MM.1S (cell line): ENCODE measurements at regions not wholly inside any gene's neighbourhood (a gene's known extent, or its start where the extent isn't known, plus 50 kb on each side); places are given as distances from the start of the nearest gene placed in this dataset.

Experiments used
- DNase-seq: peaks from one replicate; pipeline ENCODE4 v3.0.0-alpha.2; 2015
- H2AFZ ChIP-seq: fragments of 300-600 bp; sonication (generic); 2 replicates; pipeline ENCODE4 v1.6.0; 2016; ENCODE audit warnings: antibody characterized with exemption, low read length
- H3F3A ChIP-seq: fragments of 300-600 bp; sonication (generic); 2 replicates; pipeline ENCODE4 v1.6.1; 2016; ENCODE audit warnings: mild to moderate bottlenecking, antibody characterized with exemption, low read length, moderate library complexity, mixed read lengths; ENCODE audit not compliant: insufficient read depth
- H3K27ac ChIP-seq: fragments of 300-600 bp; sonication (generic); 2 replicates; pipeline ENCODE4 v1.5.1; 2016; ENCODE audit warnings: mild to moderate bottlenecking, low read length
- H3K27me3 ChIP-seq: fragments of 300-600 bp; sonication (generic); replicated peaks from 2 replicates; pipeline ENCODE4 v1.6.0; 2016; ENCODE audit warnings: low read length; ENCODE audit not compliant: insufficient read depth
- H3K36me3 ChIP-seq: fragments of 300-600 bp; sonication (generic); replicated peaks from 2 replicates; pipeline ENCODE4 v1.6.1; 2016; ENCODE audit warnings: mild to moderate bottlenecking, low read length, mixed read lengths; ENCODE audit not compliant: insufficient read depth
- H3K4me1 ChIP-seq: fragments of 300-600 bp; sonication (generic); 2 replicates; pipeline ENCODE4 v1.6.1; 2016; ENCODE audit warnings: low read length, mixed read lengths
- H3K4me2 ChIP-seq: fragments of 300-600 bp; sonication (generic); 2 replicates; pipeline ENCODE4 v1.6.0; 2016; ENCODE audit warnings: low read depth, low read length
- H3K4me3 ChIP-seq: fragments of 300-600 bp; sonication (generic); 2 replicates; pipeline ENCODE4 v1.5.1; 2016; ENCODE audit warnings: low read length, mixed read lengths
- H3K79me2 ChIP-seq: fragments of 300-600 bp; sonication (generic); 2 replicates; pipeline ENCODE4 v1.6.1; 2016; ENCODE audit warnings: mixed run types, low read length, mixed read lengths
- H3K9ac ChIP-seq: fragments of 300-600 bp; sonication (generic); 2 replicates; pipeline ENCODE4 v1.6.1; 2016; ENCODE audit warnings: low read length, mixed read lengths
- H3K9me2 ChIP-seq: fragments of 300-600 bp; sonication (generic); replicated peaks from 2 replicates; pipeline ENCODE4 v1.6.1; 2016; ENCODE audit warnings: mild to moderate bottlenecking, low read length, mixed read lengths; ENCODE audit not compliant: insufficient read depth
- H3K9me3 ChIP-seq: fragments of 300-600 bp; sonication (generic); replicated peaks from 2 replicates; pipeline ENCODE4 v1.6.1; 2016; ENCODE audit warnings: mild to moderate bottlenecking, low read length, mixed read lengths; ENCODE audit not compliant: insufficient read depth
- H4K20me1 ChIP-seq: fragments of 300-600 bp; sonication (generic); 2 replicates; pipeline ENCODE4 v1.6.1; 2016; ENCODE audit warnings: mild to moderate bottlenecking, low read length, moderate library complexity, mixed read lengths; ENCODE audit not compliant: insufficient read depth
- EZH2 ChIP-seq: fragments of 300-600 bp; sonication (generic); optimal IDR thresholded peaks from 2 replicates; pipeline ENCODE3; 2017; ENCODE audit warnings: low read depth, mild to moderate bottlenecking, antibody characterized with exemption, low read length, mixed read lengths
- EZH2phosphoT487 ChIP-seq: fragments of 300-600 bp; sonication (generic); IDR thresholded peaks from 2 replicates; pipeline ENCODE4 v1.6.1; 2018; ENCODE audit warnings: antibody characterized with exemption, low read length
- TF ChIP-seq, protein P1 (sequence below): fragments of 300-600 bp; sonication (generic); IDR thresholded peaks from 2 replicates; pipeline ENCODE4 v1.5.1; 2016; ENCODE audit warnings: antibody characterized with exemption, low read length, mixed read lengths

DNA sequence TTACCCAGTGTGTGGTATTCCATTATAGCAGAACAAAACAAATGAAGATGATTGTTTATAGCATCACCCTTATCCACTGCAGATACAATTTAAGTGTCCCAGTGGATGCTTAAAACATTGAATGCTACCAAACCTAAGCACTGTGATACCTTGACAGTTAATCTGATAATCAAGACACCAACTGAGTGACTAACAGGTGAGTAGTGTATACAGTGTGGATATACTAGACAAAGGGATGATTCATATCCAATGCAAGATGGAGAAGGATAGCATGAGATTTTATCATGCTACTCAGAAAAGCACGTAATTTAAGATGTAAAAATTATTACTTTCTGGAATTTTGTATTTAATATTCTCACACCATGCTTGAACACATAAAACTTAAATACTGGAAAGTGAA is 1449.0 kb downstream of the OTOL1 start:
- H3K4me1 ChIP-seq, result no peaks in the 10 kb centered on the region
- H2AFZ ChIP-seq, result no peak overlapping the region
- no peak overlapping the region for H3K27ac ChIP-seq
- TF ChIP-seq EZH2phosphoT487, result no peak
- TF ChIP-seq, protein P1, sequence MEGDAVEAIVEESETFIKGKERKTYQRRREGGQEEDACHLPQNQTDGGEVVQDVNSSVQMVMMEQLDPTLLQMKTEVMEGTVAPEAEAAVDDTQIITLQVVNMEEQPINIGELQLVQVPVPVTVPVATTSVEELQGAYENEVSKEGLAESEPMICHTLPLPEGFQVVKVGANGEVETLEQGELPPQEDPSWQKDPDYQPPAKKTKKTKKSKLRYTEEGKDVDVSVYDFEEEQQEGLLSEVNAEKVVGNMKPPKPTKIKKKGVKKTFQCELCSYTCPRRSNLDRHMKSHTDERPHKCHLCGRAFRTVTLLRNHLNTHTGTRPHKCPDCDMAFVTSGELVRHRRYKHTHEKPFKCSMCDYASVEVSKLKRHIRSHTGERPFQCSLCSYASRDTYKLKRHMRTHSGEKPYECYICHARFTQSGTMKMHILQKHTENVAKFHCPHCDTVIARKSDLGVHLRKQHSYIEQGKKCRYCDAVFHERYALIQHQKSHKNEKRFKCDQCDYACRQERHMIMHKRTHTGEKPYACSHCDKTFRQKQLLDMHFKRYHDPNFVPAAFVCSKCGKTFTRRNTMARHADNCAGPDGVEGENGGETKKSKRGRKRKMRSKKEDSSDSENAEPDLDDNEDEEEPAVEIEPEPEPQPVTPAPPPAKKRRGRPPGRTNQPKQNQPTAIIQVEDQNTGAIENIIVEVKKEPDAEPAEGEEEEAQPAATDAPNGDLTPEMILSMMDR, result no peak
- TF ChIP-seq EZH2, result no peak
- no peaks in the 10 kb centered on the region for H3K79me2 ChIP-seq
- no peaks in the 10 kb centered on the region for H3F3A ChIP-seq
- no peaks in the 10 kb centered on the region for H4K20me1 ChIP-seq
- H3K9ac ChIP-seq, result no peak overlapping the region
- H3K4me3 ChIP-seq, result no peak overlapping the region
- no peak overlapping the region for H3K4me2 ChIP-seq
- DNase-seq, result no peak
- no peaks in the 10 kb centered on the region for H3K9me3 ChIP-seq
- H3K27me3 ChIP-seq, result no peaks in the 10 kb centered on the region
- no peaks in the 10 kb centered on the region for H3K9me2 ChIP-seq
- no peaks in the 10 kb centered on the region for H3K36me3 ChIP-seq

GRCh38 chr3:162956711-162957110 is 1460.1 kb downstream of the OTOL1 start:
- Histone ChIP-seq H3F3A (no peaks in the 10 kb centered on the region), H3K27me3 (no peaks in the 10 kb centered on the region), H3K9ac (no peak overlapping the region), H3K4me2 (no peak overlapping the region), H3K27ac (no peak overlapping the region), H3K79me2 (no peaks in the 10 kb centered on the region), H4K20me1 (no peaks in the 10 kb centered on the region), H3K4me3 (no peak overlapping the region), H3K36me3 (no peaks in the 10 kb centered on the region), H3K4me1 (no peaks in the 10 kb centered on the region), H2AFZ (no peak overlapping the region), H3K9me2 (no peaks in the 10 kb centered on the region), H3K9me3 (no peaks in the 10 kb centered on the region)
- no peak for DNase-seq
- no peak for TF ChIP-seq EZH2
- TF ChIP-seq EZH2phosphoT487, result no peak
- TF ChIP-seq, protein P1, result no peak

DNA sequence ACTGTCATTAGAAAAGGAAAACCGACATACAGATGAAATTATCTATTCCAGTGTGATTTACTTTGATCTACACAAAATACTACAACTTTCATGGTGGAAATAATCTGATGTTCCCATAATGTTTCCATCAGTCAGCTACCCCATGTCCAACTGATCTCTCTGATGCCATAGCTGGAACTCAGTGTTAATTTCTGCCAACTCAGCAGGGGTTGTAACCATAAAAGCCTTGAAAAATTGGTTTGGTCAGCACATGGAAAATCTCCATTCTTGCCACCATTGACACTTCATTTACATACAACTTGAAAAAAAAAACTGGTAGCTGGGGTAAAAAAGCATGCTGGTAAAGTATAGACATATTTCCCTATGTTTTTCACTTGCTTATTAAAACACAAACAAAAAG is 1463.7 kb downstream of the OTOL1 start:
- no peak overlapping the region for H3K4me3 ChIP-seq
- no peaks in the 10 kb centered on the region for H3K4me1 ChIP-seq
- TF ChIP-seq EZH2phosphoT487, result no peak
- TF ChIP-seq, protein P1, result no peak
- TF ChIP-seq EZH2, result no peak
- no peak overlapping the region for H3K4me2 ChIP-seq
- no peaks in the 10 kb centered on the region for H3K9me3 ChIP-seq
- no peak for DNase-seq
- H3K36me3 ChIP-seq, result no peaks in the 10 kb centered on the region
- no peaks in the 10 kb centered on the region for H3K79me2 ChIP-seq
- H3F3A ChIP-seq, result no peaks in the 10 kb centered on the region
- H3K9ac ChIP-seq, result no peak overlapping the region
- H2AFZ ChIP-seq, result no peak overlapping the region
- no peaks in the 10 kb centered on the region for H3K9me2 ChIP-seq
- H3K27me3 ChIP-seq, result no peaks in the 10 kb centered on the region
- no peak overlapping the region for H3K27ac ChIP-seq
- no peaks in the 10 kb centered on the region for H4K20me1 ChIP-seq
